HL-60/S4 treated with phorbol 12-myristate 13-acetate at 8.2 ng/mL for 4 days and 3 days (cell line): ENCODE measurements at regions not wholly inside any gene's neighbourhood (a gene's known extent, or its start where the extent isn't known, plus 50 kb on each side); places are given as distances from the start of the nearest gene placed in this dataset.

ENCODE experiments used
- in situ Hi-C: fragments of 300-500 bp; cut with MboI; formaldehyde crosslinking; loops from 2 replicates; pipeline ENCODE4 v1.15.0; 2022; ENCODE audit warnings: low sequenced_read_pairs

DNA sequence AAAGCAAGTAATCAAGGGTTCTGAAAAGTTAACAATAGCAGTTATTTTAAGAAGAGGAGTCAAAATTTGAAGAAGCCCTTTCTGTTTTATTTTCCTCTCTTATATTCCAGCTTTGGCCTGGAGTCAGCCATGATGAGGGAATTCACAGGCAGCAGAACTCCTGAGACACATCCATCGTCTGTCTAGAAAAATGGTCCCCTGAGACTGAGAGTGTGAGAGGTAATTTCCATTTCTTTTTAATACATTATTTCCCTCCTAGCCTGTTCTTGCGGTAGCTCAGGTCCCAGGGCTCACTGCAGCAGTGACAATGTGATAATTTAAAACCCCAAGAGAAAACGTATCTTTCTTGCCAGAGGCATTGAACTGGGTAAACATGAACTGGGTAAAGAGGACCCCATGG lies 296.0 kb downstream of the SMOC2 start:
- in situ Hi-C loops, result no loop called here

DNA sequence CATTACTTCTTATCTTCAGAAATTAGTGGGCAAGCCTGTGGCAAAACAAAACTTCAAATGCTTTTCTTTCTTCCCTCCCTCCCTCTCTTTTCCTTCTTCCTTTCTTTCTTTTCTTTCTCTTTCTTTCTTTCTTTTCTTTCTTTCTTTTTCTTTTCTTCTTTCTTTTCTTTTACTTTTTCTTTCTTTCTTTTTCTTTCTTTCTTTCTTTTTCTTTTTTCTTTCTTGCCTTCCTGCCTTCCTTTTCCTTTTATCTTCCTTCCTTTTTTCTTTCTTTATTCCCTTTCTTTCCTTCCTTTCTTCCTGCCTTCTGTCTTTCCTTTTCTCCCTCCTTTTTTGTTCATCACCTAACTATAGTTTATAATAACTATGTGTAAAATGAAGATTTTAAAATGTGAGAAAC lies 295.1 kb downstream of the SMOC2 start:
- in situ Hi-C loops, result no loop called here

DNA sequence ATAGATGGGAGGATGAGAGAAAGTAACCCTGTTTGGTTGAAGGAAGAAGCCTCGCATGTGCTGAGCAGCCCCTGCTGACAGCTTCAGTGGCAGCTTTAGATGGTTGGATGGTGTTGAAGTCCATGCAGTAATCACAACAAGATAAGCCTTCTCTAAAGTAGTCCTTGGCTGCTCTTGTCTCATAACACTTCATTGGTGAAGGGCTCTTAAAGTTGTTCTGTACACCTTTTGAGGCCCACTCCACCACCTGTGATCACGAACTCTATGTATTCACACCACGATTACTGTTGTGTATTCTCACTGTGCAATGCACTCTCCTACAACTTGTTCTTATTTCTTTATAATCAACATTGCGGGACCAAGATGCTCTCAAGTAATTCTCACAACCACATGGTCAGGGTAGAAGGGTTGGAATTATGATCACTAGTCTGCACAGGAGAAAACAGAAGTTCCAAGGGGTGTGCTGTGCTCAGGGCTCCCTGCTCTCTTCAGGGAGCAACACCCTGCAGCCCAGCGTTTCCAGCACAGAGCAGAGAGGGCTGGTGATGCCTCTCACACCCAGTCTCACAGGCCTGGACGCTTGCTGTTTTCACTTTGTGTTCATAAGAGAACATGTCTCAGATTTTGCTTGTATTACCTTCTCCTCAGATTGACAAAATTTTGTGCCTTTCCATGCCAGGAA lies 294.4 kb downstream of the SMOC2 start:
- in situ Hi-C loops, result no loop called here

GRCh38 chr6:168734523-168734922 lies 293.5 kb downstream of the SMOC2 start:
- in situ Hi-C loops, result no loop called here

DNA sequence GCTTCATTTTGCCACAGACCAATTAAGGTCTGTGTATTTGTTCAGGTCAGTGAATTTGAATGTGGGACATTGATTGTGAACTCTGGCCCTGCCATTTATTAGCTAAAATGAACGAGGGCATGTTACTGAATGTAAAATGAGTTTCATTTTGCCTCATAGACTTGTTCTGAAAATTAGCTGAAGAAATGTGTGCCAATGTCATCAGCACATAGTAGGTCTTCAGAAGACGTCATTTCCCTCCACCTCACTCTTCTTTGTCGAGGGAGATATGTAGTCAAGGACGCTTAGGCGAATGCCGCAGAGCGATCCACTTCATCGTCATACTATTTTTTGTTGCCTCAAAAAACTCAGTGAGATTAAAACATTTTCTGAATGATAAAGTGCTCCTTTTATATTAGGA lies 291.7 kb downstream of the SMOC2 start:
- in situ Hi-C loops, result no loop called here

DNA sequence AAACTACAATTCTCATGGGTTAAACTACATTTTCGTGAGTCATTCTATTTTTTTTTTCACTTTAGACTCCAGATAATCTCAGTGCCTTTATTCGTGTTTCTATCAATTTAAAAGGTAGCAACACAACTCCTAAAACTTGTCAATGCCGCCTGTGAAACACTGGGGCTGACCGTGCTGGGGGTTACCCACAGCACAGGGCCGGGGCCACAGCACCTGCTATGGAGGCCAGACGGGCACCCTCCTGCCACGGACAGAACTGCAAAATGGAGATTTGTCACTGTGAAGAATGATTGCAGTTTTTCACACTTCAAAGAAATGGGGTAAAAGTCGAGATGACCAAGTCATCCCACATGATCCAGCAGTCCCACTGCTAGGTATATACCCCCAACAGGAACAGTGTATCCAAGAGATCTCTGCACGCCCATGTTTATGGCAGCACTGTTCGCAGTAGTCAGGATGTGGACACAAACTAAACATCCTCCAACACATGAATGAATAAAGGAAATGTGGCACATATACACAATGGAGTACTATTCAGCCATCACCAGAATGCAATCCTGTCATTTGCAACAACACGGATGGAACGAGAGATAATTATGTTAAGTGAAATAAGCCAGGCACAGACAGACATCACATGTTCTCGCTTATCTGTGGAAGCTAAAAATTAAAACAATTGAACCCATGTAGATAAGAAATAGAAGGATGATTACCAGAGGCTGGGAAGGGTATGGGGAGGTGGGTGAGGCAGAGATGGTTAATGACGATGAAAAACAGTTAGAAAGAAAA lies 290.1 kb downstream of the SMOC2 start:
- in situ Hi-C loops, result no loop called here

GRCh38 chr6:168728056-168728455 lies 287.1 kb downstream of the SMOC2 start:
- in situ Hi-C loops, result no loop called here

DNA sequence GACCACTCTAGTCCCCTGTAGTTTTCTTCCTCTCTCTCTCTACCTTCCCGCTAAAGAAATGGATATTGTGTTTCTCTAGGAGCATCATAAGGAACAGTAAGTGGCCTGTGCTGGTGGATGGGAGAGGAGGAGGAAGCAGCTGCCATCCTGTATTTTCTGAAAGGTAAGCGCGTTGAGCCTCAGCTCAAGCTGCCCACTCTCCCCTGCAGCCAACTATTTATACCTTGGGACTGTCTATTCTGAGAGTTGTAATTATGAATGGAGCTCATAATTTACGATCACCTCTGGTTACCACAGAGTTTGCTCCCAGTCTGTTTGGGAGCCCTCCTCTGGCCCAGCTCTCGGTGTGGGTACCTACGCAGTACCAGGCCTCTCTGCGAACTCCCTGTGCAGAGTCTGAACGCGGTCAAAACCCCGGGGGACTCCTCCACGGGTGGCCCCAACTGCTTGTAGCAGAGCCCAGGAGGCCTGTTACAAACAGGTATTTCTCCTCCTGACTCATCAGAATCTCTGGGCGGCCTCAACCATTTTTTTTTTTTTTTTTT lies 285.4 kb downstream of the SMOC2 start:
- in situ Hi-C loops, result no loop called here

DNA sequence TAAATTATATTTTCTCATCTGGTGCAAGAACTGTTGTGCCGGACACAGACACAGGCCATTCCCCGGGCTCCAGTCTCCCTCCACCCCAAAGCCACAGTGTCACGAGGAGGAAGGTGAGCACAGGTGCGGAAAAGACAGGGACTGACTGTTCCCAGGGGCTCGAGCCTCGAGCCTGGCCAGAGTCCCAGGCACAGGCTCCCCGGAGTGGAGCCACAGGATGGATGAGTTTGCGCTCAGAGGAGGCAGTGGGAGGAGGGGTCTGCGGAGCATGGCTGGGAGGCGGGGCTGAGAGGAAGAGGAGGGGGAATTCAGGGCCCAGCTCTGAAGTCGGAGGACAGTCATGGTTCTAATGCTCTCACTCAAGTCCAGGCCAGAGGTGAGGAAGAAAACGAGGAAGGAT lies 284.8 kb downstream of the SMOC2 start:
- in situ Hi-C loops, result no loop called here

- in situ Hi-C loops, result no loop called here
Observed at GRCh38 chr6:168724669-168725570, 283.9 kb downstream of the SMOC2 start.

DNA sequence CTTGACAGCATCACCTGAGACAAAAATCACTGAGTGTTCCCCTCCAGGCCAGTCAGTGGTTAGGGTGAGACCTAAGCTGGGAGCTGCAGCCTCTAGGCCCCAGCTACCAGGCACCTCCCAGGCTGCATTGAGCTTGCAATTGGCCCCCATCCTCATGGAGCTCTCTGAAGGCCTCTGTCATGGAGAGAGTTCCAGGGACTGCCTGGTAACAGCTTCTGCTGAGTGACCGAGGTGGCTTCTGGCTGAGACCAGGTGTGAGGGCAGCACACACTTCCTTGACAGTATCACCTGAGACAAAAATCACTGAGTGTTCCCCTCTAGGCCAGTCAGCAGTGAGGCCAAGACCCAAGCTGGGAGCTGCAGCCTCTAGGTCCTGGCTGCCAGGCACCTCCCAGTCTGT lies 283.0 kb downstream of the SMOC2 start:
- in situ Hi-C loops, result no loop called here

GRCh38 chr6:168722397-168722796 lies 281.4 kb downstream of the SMOC2 start:
- in situ Hi-C loops, result no loop called here

DNA sequence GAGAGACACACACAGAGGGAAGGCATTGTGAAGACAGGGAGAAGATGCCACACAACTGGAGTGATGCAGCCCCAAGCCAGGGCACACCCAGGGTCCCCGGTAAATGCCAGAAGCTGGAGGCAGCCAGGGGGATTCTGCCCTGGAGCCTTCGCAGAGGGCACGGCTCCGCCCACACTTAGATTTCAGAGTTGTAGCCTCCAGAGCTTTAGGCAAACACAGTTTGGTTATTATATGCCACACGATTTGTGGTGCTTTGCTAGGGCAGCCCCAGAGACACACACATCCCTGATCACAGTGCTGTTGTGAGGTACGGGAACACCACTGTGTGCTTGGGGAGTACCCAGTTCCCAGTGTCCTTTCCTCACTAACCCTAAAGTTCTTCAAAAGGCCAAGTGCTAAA lies 280.6 kb downstream of the SMOC2 start:
- in situ Hi-C loops, result no loop called here

- in situ Hi-C loops, result no loop called here
Observed at GRCh38 chr6:168719901-168720300, 278.9 kb downstream of the SMOC2 start.

DNA sequence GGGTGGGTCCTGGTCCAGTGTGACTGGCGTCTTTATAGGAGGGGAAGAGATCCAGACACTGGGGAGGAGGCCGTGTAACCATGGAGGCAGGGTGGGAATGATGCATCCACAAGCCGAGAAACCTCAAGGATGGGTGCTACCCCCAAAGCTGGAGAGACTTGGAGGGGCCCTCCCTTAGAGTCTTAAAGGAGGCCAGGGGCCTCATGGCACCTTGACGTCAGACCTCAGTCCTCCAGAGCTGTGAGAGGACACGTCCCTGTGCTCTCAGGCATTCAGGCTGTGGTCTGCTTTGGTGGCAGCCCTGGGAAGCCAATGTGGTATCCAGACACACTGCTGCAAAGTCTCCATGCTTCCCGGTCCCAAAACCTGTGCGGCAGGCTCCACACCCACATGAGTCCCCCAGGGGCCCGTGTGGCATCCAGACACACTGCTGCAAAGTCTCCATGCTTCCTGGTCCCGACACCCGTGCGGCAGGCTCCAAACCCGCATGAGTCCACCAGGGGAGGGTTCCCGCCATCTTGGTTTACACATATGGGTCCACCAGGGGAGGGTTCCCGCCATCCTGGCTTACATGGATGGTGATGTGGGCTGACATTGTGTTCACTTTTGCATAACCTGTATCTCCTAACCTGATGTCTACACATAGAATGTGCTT lies 278.0 kb downstream of the SMOC2 start:
- in situ Hi-C loops, result no loop called here
